ENCODE measurements at regions not wholly inside any gene's neighbourhood (a gene's known extent, or its start where the extent isn't known, plus 50 kb on each side); places are given as distances from the start of the nearest gene placed in this dataset.
A peak's percentile ranks its signal among the peaks of the same experiment; 100 is the strongest.

- no peak for TF ChIP-seq CTCF (IDR thresholded peaks at IDR 0.05; ENCODE audit: insufficient read depth, low read length)
- no peak overlapping the region for H3K4me3 ChIP-seq (ENCODE audit: low read depth, low read length)
- DNase-seq (ENCODE audit: low read depth): peak; percentile 8
Measured at GRCh38 chr4:89166971-89167475, 55.7 kb downstream of the TIGD2 start.

DNA sequence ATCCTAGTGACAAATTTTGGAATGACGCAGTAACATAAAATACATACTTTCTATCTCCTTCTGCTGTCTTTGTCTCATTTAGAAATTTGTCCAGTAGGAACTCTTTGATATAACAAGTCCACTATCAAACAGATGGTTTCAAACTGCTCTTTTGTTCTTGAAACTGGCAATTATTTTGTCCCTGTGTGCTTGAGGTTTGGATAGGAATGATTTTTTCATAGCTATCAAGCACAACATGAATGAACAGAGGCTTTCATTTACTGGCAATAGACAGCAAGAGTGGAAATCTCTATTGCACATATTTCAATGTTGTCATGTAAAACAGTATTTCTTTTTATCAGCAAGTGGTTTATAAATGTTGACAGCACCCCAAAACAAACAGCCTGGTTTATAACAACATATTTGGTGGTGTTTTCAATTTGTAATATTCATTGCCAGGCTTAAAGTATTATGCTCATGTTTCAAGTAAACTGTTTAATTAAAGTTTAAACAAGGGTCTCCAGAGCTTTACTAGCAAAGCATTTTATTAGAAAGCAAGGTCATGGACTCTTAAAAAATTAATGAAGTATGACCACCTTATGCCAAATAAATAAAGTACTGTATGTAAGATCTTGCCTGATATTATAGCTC lies 60.0 kb downstream of the TIGD2 start:
- H3K4me3 ChIP-seq (ENCODE audit: low read depth, low read length): no peak overlapping the region
- no peak for DNase-seq (ENCODE audit: low read depth)

DNA sequence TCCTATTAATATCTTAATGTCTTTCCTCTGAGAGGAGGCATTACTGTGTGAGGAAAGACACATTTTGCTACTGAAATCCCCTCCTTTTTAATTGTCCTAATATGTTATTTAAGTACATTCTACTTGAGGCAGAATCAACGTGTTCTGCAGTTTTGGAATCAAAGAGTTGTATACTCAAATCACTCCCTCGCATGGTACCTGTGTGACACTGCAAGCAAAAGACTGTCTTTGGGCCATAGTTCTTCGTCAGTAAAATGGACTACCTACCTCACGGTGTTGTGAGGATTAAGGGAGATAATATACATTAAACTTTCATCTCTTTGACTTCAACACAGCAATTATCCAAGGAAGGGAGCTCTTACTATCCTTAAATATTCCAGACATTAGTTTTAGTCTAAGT lies 61.5 kb downstream of the TIGD2 start:
- TF ChIP-seq CTCF (IDR thresholded peaks at IDR 0.05; ENCODE audit: insufficient read depth, low read length): no peak
- no peak overlapping the region for H3K4me3 ChIP-seq (ENCODE audit: low read depth, low read length)
- no peak for DNase-seq (ENCODE audit: low read depth)

More for the DNA sequence above, 60.0 kb downstream of the TIGD2 start:
- TF ChIP-seq CTCF (IDR thresholded peaks at IDR 0.05; ENCODE audit: insufficient read depth, low read length): no peak

GRCh38 chr4:89173336-89174090 lies 62.2 kb downstream of the TIGD2 start:
- no peak overlapping the region for H3K4me3 ChIP-seq (ENCODE audit: low read depth, low read length)
- TF ChIP-seq CTCF (IDR thresholded peaks at IDR 0.05; ENCODE audit: insufficient read depth, low read length): no peak
- DNase-seq (ENCODE audit: low read depth): no peak

DNA sequence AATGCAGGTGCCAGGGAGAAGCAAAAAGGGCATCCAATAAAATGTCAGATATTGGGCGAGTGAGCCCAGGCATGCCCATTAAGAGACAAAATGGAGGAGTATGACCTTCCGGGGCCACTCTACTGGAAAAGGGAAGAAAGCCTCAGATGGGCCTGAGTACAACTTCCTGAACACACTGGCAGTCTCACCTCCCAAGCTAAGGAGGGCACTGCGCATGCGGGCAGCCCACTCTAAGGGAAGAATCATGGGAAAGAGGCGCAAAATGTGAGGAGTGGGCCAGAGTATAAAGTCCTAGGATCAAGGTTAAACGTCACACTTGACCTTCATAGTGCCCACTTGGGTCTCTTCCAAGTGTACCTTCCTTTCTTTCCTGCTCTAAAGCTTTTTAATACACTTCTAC lies 63.5 kb downstream of the TIGD2 start:
- H3K4me3 ChIP-seq (ENCODE audit: low read depth, low read length): no peak overlapping the region
- no peak for TF ChIP-seq CTCF (IDR thresholded peaks at IDR 0.05; ENCODE audit: insufficient read depth, low read length)
- no peak for DNase-seq (ENCODE audit: low read depth)

GRCh38 chr4:89175611-89176010 lies 64.3 kb downstream of the TIGD2 start:
- H3K4me3 ChIP-seq (ENCODE audit: low read depth, low read length): no peak overlapping the region
- no peak for DNase-seq (ENCODE audit: low read depth)
- TF ChIP-seq CTCF (IDR thresholded peaks at IDR 0.05; ENCODE audit: insufficient read depth, low read length): no peak

Measured in fibroblast of the aortic adventitia (primary cell).